ENCODE measurements at regions not wholly inside any gene's neighbourhood (a gene's known extent, or its start where the extent isn't known, plus 50 kb on each side); places are given as distances from the start of the nearest gene placed in this dataset.

- no peak for TF ChIP-seq CTCF (IDR thresholded peaks at IDR 0.05)
- TF ChIP-seq POLR2AphosphoS5 (IDR thresholded peaks at IDR 0.05) = no peak
- TF ChIP-seq POLR2A (IDR thresholded peaks at IDR 0.05) = no peak
Observed at GRCh38 chrX:94612140-94612539, 938.1 kb downstream of the FAM133A start.
